ENCODE measurements at regions not wholly inside any gene's neighbourhood (a gene's known extent, or its start where the extent isn't known, plus 50 kb on each side); places are given as distances from the start of the nearest gene placed in this dataset.

GRCh38 chr4:162909952-162910351 lies 256.7 kb downstream of the NAF1 start:
- Histone ChIP-seq H3K27ac (ENCODE audit: low read depth, low read length) (no peak overlapping the region), H3K27me3 (ENCODE audit: insufficient read depth, low read length) (no peaks in the 10 kb centered on the region), H3K4me1 (ENCODE audit: insufficient read depth, low read length) (no peaks in the 10 kb centered on the region), H3K9me3 (ENCODE audit: low read depth, low read length) (peaks cover 2% of the 10 kb centered on the region), H3K79me2 (ENCODE audit: insufficient read depth, low read length) (no peaks in the 10 kb centered on the region), H3K4me2 (ENCODE audit: insufficient read depth, low read length) (no peak overlapping the region), H3K4me3 (ENCODE audit: insufficient read depth, low read length) (no peak overlapping the region), H4K20me1 (ENCODE audit: insufficient read depth, low read length) (no peaks in the 10 kb centered on the region), H3K36me3 (ENCODE audit: insufficient read depth, low read length) (no peaks in the 10 kb centered on the region), H2AFZ (ENCODE audit: low read length) (no peak overlapping the region)
- no peak for DNase-seq (ENCODE audit: insufficient read length, low spot score, missing footprints)
- no peak for TF ChIP-seq CTCF (IDR thresholded peaks at IDR 0.05; ENCODE audit: extremely low read depth, low read depth, low read length)

- H2AFZ ChIP-seq (ENCODE audit: low read length): no peak overlapping the region
- no peaks in the 10 kb centered on the region for H3K4me1 ChIP-seq (ENCODE audit: insufficient read depth, low read length)
- no peaks in the 10 kb centered on the region for H3K79me2 ChIP-seq (ENCODE audit: insufficient read depth, low read length)
- no peaks in the 10 kb centered on the region for H3K36me3 ChIP-seq (ENCODE audit: insufficient read depth, low read length)
- H3K27me3 ChIP-seq (ENCODE audit: insufficient read depth, low read length): no peaks in the 10 kb centered on the region
- H4K20me1 ChIP-seq (ENCODE audit: insufficient read depth, low read length): no peaks in the 10 kb centered on the region
- no peak for DNase-seq (ENCODE audit: insufficient read length, low spot score, missing footprints)
- H3K4me3 ChIP-seq (ENCODE audit: insufficient read depth, low read length): no peak overlapping the region
- no peak for TF ChIP-seq CTCF (IDR thresholded peaks at IDR 0.05; ENCODE audit: extremely low read depth, low read depth, low read length)
- no peak overlapping the region for H3K4me2 ChIP-seq (ENCODE audit: insufficient read depth, low read length)
- no peak overlapping the region for H3K27ac ChIP-seq (ENCODE audit: low read depth, low read length)
- no peaks in the 10 kb centered on the region for H3K9me3 ChIP-seq (ENCODE audit: low read depth, low read length)
Measured at GRCh38 chr4:162894387-162894786, 272.3 kb downstream of the NAF1 start.

- no peaks in the 10 kb centered on the region for H3K36me3 ChIP-seq (ENCODE audit: insufficient read depth, low read length)
- DNase-seq (ENCODE audit: insufficient read length, low spot score, missing footprints): no peak
- no peak overlapping the region for H2AFZ ChIP-seq (ENCODE audit: low read length)
- no peaks in the 10 kb centered on the region for H4K20me1 ChIP-seq (ENCODE audit: insufficient read depth, low read length)
- no peaks in the 10 kb centered on the region for H3K9me3 ChIP-seq (ENCODE audit: low read depth, low read length)
- H3K4me3 ChIP-seq (ENCODE audit: insufficient read depth, low read length): no peak overlapping the region
- no peaks in the 10 kb centered on the region for H3K4me1 ChIP-seq (ENCODE audit: insufficient read depth, low read length)
- H3K27ac ChIP-seq (ENCODE audit: low read depth, low read length): no peak overlapping the region
- H3K27me3 ChIP-seq (ENCODE audit: insufficient read depth, low read length): no peaks in the 10 kb centered on the region
- H3K4me2 ChIP-seq (ENCODE audit: insufficient read depth, low read length): no peak overlapping the region
- H3K79me2 ChIP-seq (ENCODE audit: insufficient read depth, low read length): no peaks in the 10 kb centered on the region
- TF ChIP-seq CTCF (IDR thresholded peaks at IDR 0.05; ENCODE audit: extremely low read depth, low read depth, low read length): no peak
Measured at GRCh38 chr4:162891788-162892707, 274.6 kb downstream of the NAF1 start.

GRCh38 chr4:162878096-162878495 lies 288.6 kb downstream of the NAF1 start:
- DNase-seq (ENCODE audit: insufficient read length, low spot score, missing footprints): peak; percentile 17
- Histone ChIP-seq H3K4me1 (ENCODE audit: insufficient read depth, low read length) (no peaks in the 10 kb centered on the region), H3K9me3 (ENCODE audit: low read depth, low read length) (peaks cover 2% of the 10 kb centered on the region), H4K20me1 (ENCODE audit: insufficient read depth, low read length) (no peaks in the 10 kb centered on the region), H3K4me2 (ENCODE audit: insufficient read depth, low read length) (no peak overlapping the region), H2AFZ (ENCODE audit: low read length) (no peak overlapping the region), H3K27ac (ENCODE audit: low read depth, low read length) (no peak overlapping the region), H3K4me3 (ENCODE audit: insufficient read depth, low read length) (no peak overlapping the region), H3K27me3 (ENCODE audit: insufficient read depth, low read length) (no peaks in the 10 kb centered on the region), H3K36me3 (ENCODE audit: insufficient read depth, low read length) (no peaks in the 10 kb centered on the region), H3K79me2 (ENCODE audit: insufficient read depth, low read length) (no peaks in the 10 kb centered on the region)
- TF ChIP-seq CTCF (IDR thresholded peaks at IDR 0.05; ENCODE audit: extremely low read depth, low read depth, low read length): no peak
